Ectodermal cell (in vitro differentiated cells): ENCODE measurements at regions not wholly inside any gene's neighbourhood (a gene's known extent, or its start where the extent isn't known, plus 50 kb on each side); places are given as distances from the start of the nearest gene placed in this dataset.
"Not testable (repeated sequence)": the region's sequence is repeated elsewhere in the genome, so short reads cannot be mapped to it uniquely, and the experiment has no call there.

Source experiments
- H3K27ac ChIP-seq: 2 replicates; pipeline ENCODE4 v1.7.0; 2013; ENCODE audit warnings: mild to moderate bottlenecking, low read depth, low read length; ENCODE audit not compliant: insufficient read depth, poor library complexity, severe bottlenecking
- H3K27me3 ChIP-seq: 2 replicates; pipeline ENCODE4 v1.7.0; 2013; ENCODE audit warnings: mild to moderate bottlenecking, low read length; ENCODE audit not compliant: insufficient read depth, control insufficient read depth, poor library complexity, severe bottlenecking
- H3K36me3 ChIP-seq: one replicate; pipeline ENCODE4 v1.7.0; 2013; ENCODE audit warnings: low read length; ENCODE audit not compliant: control insufficient read depth, insufficient read depth
- H3K4me1 ChIP-seq: one replicate; pipeline ENCODE4 v1.7.0; 2013; ENCODE audit warnings: low read length; ENCODE audit not compliant: control insufficient read depth, insufficient read depth
- H3K4me3 ChIP-seq: 2 replicates; pipeline ENCODE4 v1.7.0; 2013; ENCODE audit warnings: low read depth, low read length, control low read depth; ENCODE audit not compliant: insufficient read depth
- H3K9me3 ChIP-seq: 2 replicates; pipeline ENCODE4 v1.7.0; 2013; ENCODE audit warnings: mild to moderate bottlenecking, low read length, moderate library complexity; ENCODE audit not compliant: control insufficient read depth
- WGBS, 2 experiments: methylation state at CpG; one replicate each; pipeline ENCODE4 v1.1.7; 2013; ENCODE audit warnings: missing lambda C conversion rate in 2 of 2; 5-methylcytosine and 5-hydroxymethylcytosine counted together

GRCh38 chr13:43946281-43946680 lies 66.6 kb downstream of the LACC1 start:
- H3K36me3 ChIP-seq, result no peaks in the 10 kb centered on the region
- H3K27me3 ChIP-seq, result no peaks in the 10 kb centered on the region
- 93 to 94% methylated on average over 3 of the region's 3 CpGs for whole genome bisulfite sequencing, 2 experiments
- H3K4me3 ChIP-seq, result no peak overlapping the region
- no peaks in the 10 kb centered on the region for H3K4me1 ChIP-seq
- H3K9me3 ChIP-seq, result no peaks in the 10 kb centered on the region
- no peak overlapping the region for H3K27ac ChIP-seq

- WGBS, 2 experiments, result 78 to 86% methylated on average over 3 of the region's 3 CpGs
- Histone ChIP-seq H3K4me1 (no peaks in the 10 kb centered on the region), H3K9me3 (no peaks in the 10 kb centered on the region), H3K4me3 (no peak overlapping the region), H3K27me3 (no peaks in the 10 kb centered on the region), H3K36me3 (no peaks in the 10 kb centered on the region), H3K27ac (no peak overlapping the region)
Observed at GRCh38 chr13:43947897-43948458, 68.3 kb downstream of the LACC1 start.

- Histone ChIP-seq H3K4me3 (no peak overlapping the region), H3K27ac (no peak overlapping the region), H3K4me1 (no peaks in the 10 kb centered on the region), H3K9me3 (no peaks in the 10 kb centered on the region), H3K27me3 (no peaks in the 10 kb centered on the region), H3K36me3 (no peaks in the 10 kb centered on the region)
- WGBS, 2 experiments, result 76 to 83% methylated on average over 2 of the region's 2 CpGs
Observed at GRCh38 chr13:43953370-43953769, 73.7 kb downstream of the LACC1 start.

GRCh38 chr13:43956975-43957374 lies 77.3 kb downstream of the LACC1 start:
- H3K4me3 ChIP-seq, H3K4me1 ChIP-seq, H3K9me3 ChIP-seq, H3K36me3 ChIP-seq, H3K27me3 ChIP-seq, H3K27ac ChIP-seq: not testable (repeated sequence)
- 89 to 92% methylated on average over 1 of the region's 1 CpG for WGBS, 2 experiments

GRCh38 chr13:43959291-43959690 lies 79.6 kb downstream of the LACC1 start:
- no peak overlapping the region for H3K4me3 ChIP-seq
- WGBS, 2 experiments, result 97 to 100% methylated on average over 2 of the region's 2 CpGs
- no peaks in the 10 kb centered on the region for H3K4me1 ChIP-seq

GRCh38 chr13:43961909-43962308 lies 82.2 kb downstream of the LACC1 start:
- WGBS, 2 experiments, result 95 to 96% methylated on average over 4 of the region's 4 CpGs
- Histone ChIP-seq H3K4me3 (no peak overlapping the region), H3K9me3 (no peaks in the 10 kb centered on the region), H3K27me3 (no peaks in the 10 kb centered on the region), H3K36me3 (no peaks in the 10 kb centered on the region), H3K27ac (no peak overlapping the region), H3K4me1 (no peaks in the 10 kb centered on the region)

More at GRCh38 chr13:43959291-43959690, 79.6 kb downstream of the LACC1 start:
- Histone ChIP-seq H3K36me3 (no peaks in the 10 kb centered on the region), H3K9me3 (no peaks in the 10 kb centered on the region), H3K27me3 (no peaks in the 10 kb centered on the region), H3K27ac (no peak overlapping the region)

- 87 to 89% methylated on average over 4 of the region's 4 CpGs for WGBS, 2 experiments
- Histone ChIP-seq H3K4me1 (no peaks in the 10 kb centered on the region), H3K27me3 (no peaks in the 10 kb centered on the region), H3K36me3 (no peaks in the 10 kb centered on the region), H3K4me3 (no peak overlapping the region), H3K27ac (no peak overlapping the region), H3K9me3 (no peaks in the 10 kb centered on the region)
Observed at GRCh38 chr13:43963726-43964125, 84.0 kb downstream of the LACC1 start.

- no peaks in the 10 kb centered on the region for H3K4me1 ChIP-seq
- no peaks in the 10 kb centered on the region for H3K9me3 ChIP-seq
- 93 to 98% methylated on average over 2 of the region's 2 CpGs for WGBS, 2 experiments
- no peaks in the 10 kb centered on the region for H3K36me3 ChIP-seq
- H3K27me3 ChIP-seq, result no peaks in the 10 kb centered on the region
- H3K4me3 ChIP-seq, result no peak overlapping the region
- H3K27ac ChIP-seq, result no peak overlapping the region
Observed at GRCh38 chr13:43964698-43965458, 85.2 kb downstream of the LACC1 start.

- no peaks in the 10 kb centered on the region for H3K9me3 ChIP-seq
- H3K27me3 ChIP-seq, result no peaks in the 10 kb centered on the region
- H3K36me3 ChIP-seq, result no peaks in the 10 kb centered on the region
- H3K4me1 ChIP-seq, result no peaks in the 10 kb centered on the region
- WGBS, 2 experiments, result 91 to 93% methylated on average over 7 to 8 of the region's 8 CpGs
- no peak overlapping the region for H3K4me3 ChIP-seq
- H3K27ac ChIP-seq, result no peak overlapping the region
Observed at GRCh38 chr13:43965459-43965845, 85.7 kb downstream of the LACC1 start.

- H3K9me3 ChIP-seq, H3K4me1 ChIP-seq, H3K27me3 ChIP-seq, H3K27ac ChIP-seq, H3K36me3 ChIP-seq, H3K4me3 ChIP-seq: not testable (repeated sequence)
- 88% methylated on average over 60 to 63 of the region's 63 CpGs for WGBS, 2 experiments
Observed at GRCh38 chr13:43968251-43968942, 88.7 kb downstream of the LACC1 start.
